ENCODE measurements at regions not wholly inside any gene's neighbourhood (a gene's known extent, or its start where the extent isn't known, plus 50 kb on each side); places are given as distances from the start of the nearest gene placed in this dataset.

GRCh38 chr7:66575398-66575797, 53.3 kb upstream of the KCTD7 start:
- TF ChIP-seq, protein P1, sequence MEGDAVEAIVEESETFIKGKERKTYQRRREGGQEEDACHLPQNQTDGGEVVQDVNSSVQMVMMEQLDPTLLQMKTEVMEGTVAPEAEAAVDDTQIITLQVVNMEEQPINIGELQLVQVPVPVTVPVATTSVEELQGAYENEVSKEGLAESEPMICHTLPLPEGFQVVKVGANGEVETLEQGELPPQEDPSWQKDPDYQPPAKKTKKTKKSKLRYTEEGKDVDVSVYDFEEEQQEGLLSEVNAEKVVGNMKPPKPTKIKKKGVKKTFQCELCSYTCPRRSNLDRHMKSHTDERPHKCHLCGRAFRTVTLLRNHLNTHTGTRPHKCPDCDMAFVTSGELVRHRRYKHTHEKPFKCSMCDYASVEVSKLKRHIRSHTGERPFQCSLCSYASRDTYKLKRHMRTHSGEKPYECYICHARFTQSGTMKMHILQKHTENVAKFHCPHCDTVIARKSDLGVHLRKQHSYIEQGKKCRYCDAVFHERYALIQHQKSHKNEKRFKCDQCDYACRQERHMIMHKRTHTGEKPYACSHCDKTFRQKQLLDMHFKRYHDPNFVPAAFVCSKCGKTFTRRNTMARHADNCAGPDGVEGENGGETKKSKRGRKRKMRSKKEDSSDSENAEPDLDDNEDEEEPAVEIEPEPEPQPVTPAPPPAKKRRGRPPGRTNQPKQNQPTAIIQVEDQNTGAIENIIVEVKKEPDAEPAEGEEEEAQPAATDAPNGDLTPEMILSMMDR (IDR thresholded peaks at IDR 0.05), result no peak
- peaks cover 20% of the 10 kb centered on the region for H3K36me3 ChIP-seq
- no peaks in the 10 kb centered on the region for H3K9me3 ChIP-seq

GRCh38 chr7:66576646-66577045, 52.0 kb upstream of the KCTD7 start:
- Histone ChIP-seq H3K4me1 (ENCODE audit: control insufficient read depth in 1 of 2, low read depth in 2 of 2) (peaks cover 4 to 18% of the 10 kb centered on the region in 2 donors), H3K9me3 (no peaks in the 10 kb centered on the region), H3K27ac (no peak overlapping the region), H3K27me3 (replicated peaks; ENCODE audit: insufficient read depth) (no peaks in the 10 kb centered on the region), H3K36me3 (peaks cover 21% of the 10 kb centered on the region), H3K4me3 (no peak overlapping the region)
- ATAC-seq (ENCODE audit: insufficient number of reproducible peaks, low FRiP score, low read depth), result no peak
- DNase-seq (ENCODE audit: low spot score), result no peak
- TF ChIP-seq, protein P1 (IDR thresholded peaks at IDR 0.05), result no peak

More at GRCh38 chr7:66575398-66575797, 53.3 kb upstream of the KCTD7 start:
- Histone ChIP-seq H3K27ac (no peak overlapping the region), H3K4me1 (ENCODE audit: control insufficient read depth in 1 of 2, low read depth in 2 of 2) (peaks cover 4 to 18% of the 10 kb centered on the region in 2 donors), H3K4me3 (no peak overlapping the region), H3K27me3 (replicated peaks; ENCODE audit: insufficient read depth) (no peaks in the 10 kb centered on the region)
- ATAC-seq (ENCODE audit: insufficient number of reproducible peaks, low FRiP score, low read depth), result no peak
- DNase-seq (ENCODE audit: low spot score), result no peak

All from thoracic aorta (tissue), 2 donors.